Upper lobe of right lung (tissue), 1 donor: ENCODE measurements at regions not wholly inside any gene's neighbourhood (a gene's known extent, or its start where the extent isn't known, plus 50 kb on each side); places are given as distances from the start of the nearest gene placed in this dataset.

Experiments used
- ATAC-seq: fragments of 200-7000 bp; cut with Tn5 transposase; one replicate; pipeline ENCODE4 v1.9.1; 2020; ENCODE audit warnings: mild to moderate bottlenecking, moderate library complexity
- DNase-seq: peaks from one replicate; pipeline ENCODE4 v3.0.0-alpha.2; 2020
- H3K27ac ChIP-seq: fragments of 200-600 bp; one replicate; pipeline ENCODE4 v1.8.0; 2022
- H3K27me3 ChIP-seq: fragments of 200-600 bp; one replicate; pipeline ENCODE4 v1.8.0; 2022; ENCODE audit warnings: mild to moderate bottlenecking
- H3K36me3 ChIP-seq: fragments of 200-600 bp; one replicate; pipeline ENCODE4 v1.8.0; 2022
- H3K4me1 ChIP-seq: fragments of 200-600 bp; one replicate; pipeline ENCODE4 v1.8.0; 2022
- H3K4me3 ChIP-seq: fragments of 200-600 bp; one replicate; pipeline ENCODE4 v1.8.0; 2022; ENCODE audit warnings: mild to moderate bottlenecking
- H3K9me3 ChIP-seq: fragments of 200-600 bp; one replicate; pipeline ENCODE4 v1.8.0; 2022
- CTCF ChIP-seq: fragments of 200-600 bp; IDR thresholded peaks from one replicate; pipeline ENCODE4 v1.8.0; 2022; ENCODE audit warnings: antibody characterized with exemption
- intact Hi-C: fragments of 100-400 bp; cut with DNase I; formaldehyde crosslinking; loops from one replicate; pipeline ENCODE4 v1.11.0; 2022
- donor health status: DM: no; HTN: yes; CAD: no; lungs with severe emphysema.

GRCh38 chr4:159723341-159724048 lies 620.6 kb downstream of the RAPGEF2 start:
- no peak overlapping the region for H3K27ac ChIP-seq
- no peak for ATAC-seq
- no peaks in the 10 kb centered on the region for H3K4me1 ChIP-seq
- H3K36me3 ChIP-seq, result no peaks in the 10 kb centered on the region
- intact Hi-C loops, result no loop called here
- DNase-seq, result no peak
- no peak overlapping the region for H3K4me3 ChIP-seq
- H3K9me3 ChIP-seq, result no peaks in the 10 kb centered on the region
- H3K27me3 ChIP-seq, result no peaks in the 10 kb centered on the region
- no peak for TF ChIP-seq CTCF

GRCh38 chr4:159725571-159725970 lies 622.7 kb downstream of the RAPGEF2 start:
- TF ChIP-seq CTCF, result no peak
- intact Hi-C loops, result no loop called here
- H3K4me1 ChIP-seq, result no peaks in the 10 kb centered on the region
- no peak overlapping the region for H3K4me3 ChIP-seq
- no peaks in the 10 kb centered on the region for H3K9me3 ChIP-seq
- ATAC-seq, result no peak
- no peak overlapping the region for H3K27ac ChIP-seq
- H3K27me3 ChIP-seq, result no peaks in the 10 kb centered on the region
- no peak for DNase-seq
- no peaks in the 10 kb centered on the region for H3K36me3 ChIP-seq

GRCh38 chr4:159735281-159736207 lies 632.7 kb downstream of the RAPGEF2 start:
- no peak for ATAC-seq
- no peak for DNase-seq
- Histone ChIP-seq H3K9me3 (no peaks in the 10 kb centered on the region), H3K36me3 (no peaks in the 10 kb centered on the region), H3K4me1 (no peaks in the 10 kb centered on the region), H3K27me3 (no peaks in the 10 kb centered on the region), H3K4me3 (no peak overlapping the region), H3K27ac (no peak overlapping the region)
- no peak for TF ChIP-seq CTCF
- intact Hi-C loops, result no loop called here

- DNase-seq (no peak), ATAC-seq (no peak)
- no peak overlapping the region for H3K27ac ChIP-seq
- no peaks in the 10 kb centered on the region for H3K27me3 ChIP-seq
- no peak overlapping the region for H3K4me3 ChIP-seq
- intact Hi-C loops, result no loop called here
- no peaks in the 10 kb centered on the region for H3K4me1 ChIP-seq
- no peaks in the 10 kb centered on the region for H3K9me3 ChIP-seq
- no peaks in the 10 kb centered on the region for H3K36me3 ChIP-seq
- no peak for TF ChIP-seq CTCF
Measured at GRCh38 chr4:159736411-159736810, 633.5 kb downstream of the RAPGEF2 start.

GRCh38 chr4:159743971-159744370 lies 641.1 kb downstream of the RAPGEF2 start:
- Histone ChIP-seq H3K27me3 (no peaks in the 10 kb centered on the region), H3K4me3 (no peak overlapping the region), H3K9me3 (no peaks in the 10 kb centered on the region), H3K27ac (no peak overlapping the region), H3K36me3 (no peaks in the 10 kb centered on the region), H3K4me1 (no peaks in the 10 kb centered on the region)
- DNase-seq (no peak), ATAC-seq (no peak)
- no peak for TF ChIP-seq CTCF
- intact Hi-C loops, result no loop called here
